Glomerular visceral epithelial cell (primary cell): ENCODE measurements at regions not wholly inside any gene's neighbourhood (a gene's known extent, or its start where the extent isn't known, plus 50 kb on each side); places are given as distances from the start of the nearest gene placed in this dataset.

Experiments used
- DNase-seq: peaks from one replicate; pipeline ENCODE4 v3.0.0-alpha.2; 2016; ENCODE audit errors: extremely low spot score

- DNase-seq = no peak
Measured at GRCh38 chr12:62995097-62995496, 60.1 kb upstream of the PPM1H start.

DNA sequence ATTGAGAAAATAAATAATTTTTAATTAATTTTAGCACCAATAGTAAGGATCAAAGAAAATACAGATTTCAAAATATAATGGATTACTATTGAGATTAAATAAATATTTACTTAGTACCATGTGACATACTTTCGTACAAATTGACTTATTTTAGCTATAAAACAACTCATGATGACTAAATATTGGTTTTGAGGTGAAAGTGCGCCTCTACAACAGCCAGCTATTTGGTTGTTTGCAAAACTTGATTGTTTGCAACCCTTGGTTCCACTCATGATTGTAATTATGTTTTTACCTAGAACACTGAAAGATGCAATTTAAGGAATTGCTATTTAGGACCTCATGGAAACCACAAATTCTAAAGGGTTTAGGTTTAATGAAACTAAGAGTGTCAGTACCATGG, 51.9 kb upstream of the PPM1H start:
- no peak for DNase-seq
